ENCODE measurements at regions not wholly inside any gene's neighbourhood (a gene's known extent, or its start where the extent isn't known, plus 50 kb on each side); places are given as distances from the start of the nearest gene placed in this dataset.
"Not testable (repeated sequence)": the region's sequence is repeated elsewhere in the genome, so short reads cannot be mapped to it uniquely, and the experiment has no call there.

GRCh38 chr1:112833806-112834205 is 118.7 kb upstream of the PPM1J start:
- POLR2A ChIA-PET = no interaction called here
- Mint-ChIP-seq H3K4me3 (no peak overlapping the region), H3K9me3 (no peaks in the 10 kb centered on the region), H3K36me3 (ENCODE audit: low read depth) (no peaks in the 10 kb centered on the region), H3K27ac (no peak overlapping the region), H3K27me3 (no peaks in the 10 kb centered on the region), H3K4me1 (ENCODE audit: low read depth) (no peaks in the 10 kb centered on the region)
- no peak for DNase-seq
- Histone ChIP-seq H3K27me3 (ENCODE audit: control insufficient read depth in 1 of 2, insufficient read depth in 2 of 2, low read length in 2 of 2) (peaks cover 0 to 3% of the 10 kb centered on the region in 2 experiments), H3K27ac (ENCODE audit: low read depth in 1 of 2, low read length in 2 of 2) (no peak overlapping the region), H3K9me3 (ENCODE audit: control insufficient read depth in 1 of 2, insufficient read depth in 1 of 2, low read length in 2 of 2) (no peaks in the 10 kb centered on the region), H3K4me3 (ENCODE audit: low read length) (no peak overlapping the region), H3K36me3 (ENCODE audit: insufficient read depth, low read length) (no peaks in the 10 kb centered on the region), H3K4me1 (ENCODE audit: insufficient read depth, low read length) (no peaks in the 10 kb centered on the region)
- intact Hi-C loops (cut with DNase I, micrococcal nuclease) = no loop called here
- TF ChIP-seq CTCF (IDR thresholded peaks at IDR 0.05) = no peak
- no peak for ATAC-seq (ENCODE audit: poor library complexity)
- CTCF ChIA-PET = no interaction called here

GRCh38 chr1:112832259-112832658 is 117.1 kb upstream of the PPM1J start:
- H3K27ac ChIP-seq (ENCODE audit: low read depth in 1 of 2, low read length in 2 of 2); H3K4me3 Mint-ChIP-seq; ATAC-seq (ENCODE audit: poor library complexity); H3K4me3 ChIP-seq (ENCODE audit: low read length); H3K27me3 Mint-ChIP-seq; H3K4me1 Mint-ChIP-seq (ENCODE audit: low read depth); H3K36me3 Mint-ChIP-seq (ENCODE audit: low read depth); H3K36me3 ChIP-seq (ENCODE audit: insufficient read depth, low read length); H3K9me3 Mint-ChIP-seq; H3K9me3 ChIP-seq (ENCODE audit: control insufficient read depth in 1 of 2, insufficient read depth in 1 of 2, low read length in 2 of 2); intact Hi-C loops (cut with DNase I, micrococcal nuclease); H3K27ac Mint-ChIP-seq; DNase-seq; H3K27me3 ChIP-seq (ENCODE audit: control insufficient read depth in 1 of 2, insufficient read depth in 2 of 2, low read length in 2 of 2); POLR2A ChIA-PET; H3K4me1 ChIP-seq (ENCODE audit: insufficient read depth, low read length); CTCF ChIA-PET: not testable (repeated sequence)

GRCh38 chr1:112829691-112830090 is 114.6 kb upstream of the PPM1J start:
- H3K36me3 ChIP-seq (ENCODE audit: insufficient read depth, low read length); H3K27me3 Mint-ChIP-seq; H3K4me3 Mint-ChIP-seq; POLR2A ChIA-PET; H3K36me3 Mint-ChIP-seq (ENCODE audit: low read depth); H3K9me3 Mint-ChIP-seq; H3K4me3 ChIP-seq (ENCODE audit: low read length); H3K27me3 ChIP-seq (ENCODE audit: control insufficient read depth in 1 of 2, insufficient read depth in 2 of 2, low read length in 2 of 2); H3K27ac ChIP-seq (ENCODE audit: low read depth in 1 of 2, low read length in 2 of 2); ATAC-seq (ENCODE audit: poor library complexity); CTCF ChIA-PET; intact Hi-C loops (cut with DNase I, micrococcal nuclease); H3K27ac Mint-ChIP-seq; H3K4me1 ChIP-seq (ENCODE audit: insufficient read depth, low read length); DNase-seq; H3K9me3 ChIP-seq (ENCODE audit: control insufficient read depth in 1 of 2, insufficient read depth in 1 of 2, low read length in 2 of 2); H3K4me1 Mint-ChIP-seq (ENCODE audit: low read depth): not testable (repeated sequence)

GRCh38 chr1:112828716-112829115 is 113.6 kb upstream of the PPM1J start:
- Histone ChIP-seq H3K4me1 (ENCODE audit: insufficient read depth, low read length) (no peaks in the 10 kb centered on the region), H3K4me3 (ENCODE audit: low read length) (no peak overlapping the region), H3K9me3 (ENCODE audit: control insufficient read depth in 1 of 2, insufficient read depth in 1 of 2, low read length in 2 of 2) (no peaks in the 10 kb centered on the region), H3K36me3 (ENCODE audit: insufficient read depth, low read length) (no peaks in the 10 kb centered on the region), H3K27ac (ENCODE audit: low read depth in 1 of 2, low read length in 2 of 2) (no peak overlapping the region), H3K27me3 (ENCODE audit: control insufficient read depth in 1 of 2, insufficient read depth in 2 of 2, low read length in 2 of 2) (peaks cover 0 to under 1% of the 10 kb centered on the region in 2 experiments)
- Mint-ChIP-seq H3K4me3 (no peak overlapping the region), H3K27me3 (peaks cover 3% of the 10 kb centered on the region), H3K36me3 (ENCODE audit: low read depth) (no peaks in the 10 kb centered on the region), H3K9me3 (no peaks in the 10 kb centered on the region), H3K27ac (no peak overlapping the region), H3K4me1 (ENCODE audit: low read depth) (no peaks in the 10 kb centered on the region)
- ChIA-PET CTCF (no interaction called here), POLR2A (no interaction called here)
- intact Hi-C loops (cut with DNase I, micrococcal nuclease) = no loop called here
- DNase-seq (no peak), ATAC-seq (ENCODE audit: poor library complexity) (no peak)
- no peak for TF ChIP-seq CTCF (IDR thresholded peaks at IDR 0.05)

GRCh38 chr1:112827391-112827790 is 112.3 kb upstream of the PPM1J start:
- H3K4me1 Mint-ChIP-seq (ENCODE audit: low read depth); H3K27me3 ChIP-seq (ENCODE audit: control insufficient read depth in 1 of 2, insufficient read depth in 2 of 2, low read length in 2 of 2); DNase-seq; H3K27ac Mint-ChIP-seq; ATAC-seq (ENCODE audit: poor library complexity); POLR2A ChIA-PET; H3K4me3 Mint-ChIP-seq; intact Hi-C loops (cut with DNase I, micrococcal nuclease); CTCF ChIA-PET; H3K27ac ChIP-seq (ENCODE audit: low read depth in 1 of 2, low read length in 2 of 2); H3K36me3 Mint-ChIP-seq (ENCODE audit: low read depth); H3K4me1 ChIP-seq (ENCODE audit: insufficient read depth, low read length); H3K27me3 Mint-ChIP-seq; H3K9me3 Mint-ChIP-seq; H3K9me3 ChIP-seq (ENCODE audit: control insufficient read depth in 1 of 2, insufficient read depth in 1 of 2, low read length in 2 of 2); H3K4me3 ChIP-seq (ENCODE audit: low read length); H3K36me3 ChIP-seq (ENCODE audit: insufficient read depth, low read length): not testable (repeated sequence)

All from CD4-positive, alpha-beta T cell (primary cell).